Ishikawa (cell line): ENCODE measurements at regions not wholly inside any gene's neighbourhood (a gene's known extent, or its start where the extent isn't known, plus 50 kb on each side); places are given as distances from the start of the nearest gene placed in this dataset.

ENCODE experiments used
- CEBPB ChIP-seq: IDR thresholded peaks from 2 replicates; pipeline ENCODE4 v1.6.1; 2012
- CREB1 ChIP-seq: IDR thresholded peaks from 2 replicates; pipeline ENCODE4 v1.6.1; 2012; ENCODE audit warnings: low read depth
- NFIC ChIP-seq: IDR thresholded peaks from 2 replicates; pipeline ENCODE4 v1.6.1; 2012
- TAF1 ChIP-seq: IDR thresholded peaks from 2 replicates; pipeline ENCODE4 v1.6.1; 2012; ENCODE audit warnings: low read depth, mild to moderate bottlenecking
- TF ChIP-seq, protein P1 (sequence below): IDR thresholded peaks from 2 replicates; pipeline ENCODE4 v1.6.1; 2012; ENCODE audit warnings: low read depth, mild to moderate bottlenecking
- TF ChIP-seq, protein P2 (sequence below): IDR thresholded peaks from 2 replicates; pipeline ENCODE4 v1.6.1; 2012
- TF ChIP-seq, protein P3 (sequence below): IDR thresholded peaks from 2 replicates; pipeline ENCODE4 v1.6.1; 2012

DNA sequence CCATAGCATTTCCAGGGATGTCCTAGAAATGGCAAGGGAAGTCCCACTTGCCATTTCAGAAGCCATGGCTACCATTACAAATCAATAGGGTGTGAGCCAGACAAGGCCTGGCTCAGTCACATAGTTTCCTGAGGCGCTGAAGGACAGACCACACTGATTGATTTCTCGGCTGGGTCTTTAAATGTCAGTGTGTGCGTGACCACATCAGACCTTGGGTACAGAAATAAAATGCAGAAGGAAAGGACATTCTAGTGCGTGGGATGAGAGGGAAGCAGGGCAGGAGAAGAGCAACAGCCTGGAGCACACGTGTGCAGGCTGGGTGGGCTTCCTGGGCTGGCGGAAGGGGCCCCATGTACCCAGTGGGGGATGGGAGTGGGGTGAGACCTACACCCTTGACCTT, 58.7 kb upstream of the LYRM9 start:
- TF ChIP-seq TAF1, result no peak
- TF ChIP-seq CEBPB, result no peak
- TF ChIP-seq, protein P1, sequence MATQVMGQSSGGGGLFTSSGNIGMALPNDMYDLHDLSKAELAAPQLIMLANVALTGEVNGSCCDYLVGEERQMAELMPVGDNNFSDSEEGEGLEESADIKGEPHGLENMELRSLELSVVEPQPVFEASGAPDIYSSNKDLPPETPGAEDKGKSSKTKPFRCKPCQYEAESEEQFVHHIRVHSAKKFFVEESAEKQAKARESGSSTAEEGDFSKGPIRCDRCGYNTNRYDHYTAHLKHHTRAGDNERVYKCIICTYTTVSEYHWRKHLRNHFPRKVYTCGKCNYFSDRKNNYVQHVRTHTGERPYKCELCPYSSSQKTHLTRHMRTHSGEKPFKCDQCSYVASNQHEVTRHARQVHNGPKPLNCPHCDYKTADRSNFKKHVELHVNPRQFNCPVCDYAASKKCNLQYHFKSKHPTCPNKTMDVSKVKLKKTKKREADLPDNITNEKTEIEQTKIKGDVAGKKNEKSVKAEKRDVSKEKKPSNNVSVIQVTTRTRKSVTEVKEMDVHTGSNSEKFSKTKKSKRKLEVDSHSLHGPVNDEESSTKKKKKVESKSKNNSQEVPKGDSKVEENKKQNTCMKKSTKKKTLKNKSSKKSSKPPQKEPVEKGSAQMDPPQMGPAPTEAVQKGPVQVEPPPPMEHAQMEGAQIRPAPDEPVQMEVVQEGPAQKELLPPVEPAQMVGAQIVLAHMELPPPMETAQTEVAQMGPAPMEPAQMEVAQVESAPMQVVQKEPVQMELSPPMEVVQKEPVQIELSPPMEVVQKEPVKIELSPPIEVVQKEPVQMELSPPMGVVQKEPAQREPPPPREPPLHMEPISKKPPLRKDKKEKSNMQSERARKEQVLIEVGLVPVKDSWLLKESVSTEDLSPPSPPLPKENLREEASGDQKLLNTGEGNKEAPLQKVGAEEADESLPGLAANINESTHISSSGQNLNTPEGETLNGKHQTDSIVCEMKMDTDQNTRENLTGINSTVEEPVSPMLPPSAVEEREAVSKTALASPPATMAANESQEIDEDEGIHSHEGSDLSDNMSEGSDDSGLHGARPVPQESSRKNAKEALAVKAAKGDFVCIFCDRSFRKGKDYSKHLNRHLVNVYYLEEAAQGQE, result no peak
- no peak for TF ChIP-seq NFIC
- no peak for TF ChIP-seq CREB1
- TF ChIP-seq, protein P2, sequence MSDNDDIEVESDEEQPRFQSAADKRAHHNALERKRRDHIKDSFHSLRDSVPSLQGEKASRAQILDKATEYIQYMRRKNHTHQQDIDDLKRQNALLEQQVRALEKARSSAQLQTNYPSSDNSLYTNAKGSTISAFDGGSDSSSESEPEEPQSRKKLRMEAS, result no peak
- TF ChIP-seq, protein P3, sequence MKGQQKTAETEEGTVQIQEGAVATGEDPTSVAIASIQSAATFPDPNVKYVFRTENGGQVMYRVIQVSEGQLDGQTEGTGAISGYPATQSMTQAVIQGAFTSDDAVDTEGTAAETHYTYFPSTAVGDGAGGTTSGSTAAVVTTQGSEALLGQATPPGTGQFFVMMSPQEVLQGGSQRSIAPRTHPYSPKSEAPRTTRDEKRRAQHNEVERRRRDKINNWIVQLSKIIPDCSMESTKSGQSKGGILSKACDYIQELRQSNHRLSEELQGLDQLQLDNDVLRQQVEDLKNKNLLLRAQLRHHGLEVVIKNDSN, result no peak
